ENCODE measurements at regions not wholly inside any gene's neighbourhood (a gene's known extent, or its start where the extent isn't known, plus 50 kb on each side); places are given as distances from the start of the nearest gene placed in this dataset.
A peak's percentile ranks its signal among the peaks of the same experiment; 100 is the strongest.
"Not testable (repeated sequence)": the region's sequence is repeated elsewhere in the genome, so short reads cannot be mapped to it uniquely, and the experiment has no call there.

DNA sequence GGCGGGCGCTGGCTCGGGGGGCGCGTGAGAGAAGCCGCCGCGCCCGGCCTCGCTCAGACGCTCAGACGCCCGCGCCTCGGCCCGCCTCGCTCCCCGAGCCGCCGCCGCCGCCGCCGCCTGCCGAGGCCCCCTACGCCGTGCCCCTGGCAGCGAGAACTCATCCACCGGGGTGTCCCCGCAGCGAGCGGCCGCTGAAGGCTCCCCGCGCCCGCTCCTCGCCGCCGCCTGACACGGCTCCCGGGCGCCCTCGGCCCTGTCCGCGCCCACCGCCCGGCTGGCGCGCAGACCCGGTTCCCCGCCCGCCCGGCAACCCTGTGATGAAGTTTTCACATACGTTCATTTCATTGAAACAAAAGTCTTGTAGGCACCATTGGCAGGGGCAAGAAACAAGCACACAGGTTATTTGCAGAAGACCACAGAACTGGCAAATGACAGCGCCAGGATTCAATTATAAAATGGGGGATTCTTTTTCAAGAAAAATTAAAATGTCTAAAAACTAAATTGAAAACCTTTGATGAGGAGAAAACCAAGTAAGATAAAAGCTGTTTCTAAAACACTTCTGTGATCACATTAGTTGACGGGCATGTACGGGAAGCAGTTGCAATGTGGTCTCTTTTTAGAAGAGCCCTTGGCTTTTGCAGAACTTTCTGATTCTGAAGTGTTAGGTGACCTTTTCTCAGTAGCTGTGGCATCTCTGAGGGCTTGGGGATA lies 50.5 kb upstream of the TUBA3D start:
- Mint-ChIP-seq H3K36me3 (ENCODE audit: insufficient read depth) (no peaks in the 10 kb centered on the region), H3K4me3 (peak overlapping the region; percentile 8 to 18)
- ATAC-seq (replicated peaks) = no peak

GRCh38 chr2:131424605-131425114 lies 51.3 kb upstream of the TUBA3D start:
- H3K27ac Mint-ChIP-seq; ATAC-seq (replicated peaks); H3K4me1 Mint-ChIP-seq (ENCODE audit: low read depth in 2 of 2); H3K9me3 Mint-ChIP-seq; H3K4me3 Mint-ChIP-seq; H3K36me3 Mint-ChIP-seq (ENCODE audit: insufficient read depth); DNase-seq: not testable (repeated sequence)
- H3K27me3 Mint-ChIP-seq = peaks cover 75 to 83% of the 10 kb centered on the region in 2 donors

More for the DNA sequence above, 50.5 kb upstream of the TUBA3D start:
- no peak for DNase-seq
- peaks cover 70 to 84% of the 10 kb centered on the region in 2 donors for H3K27me3 Mint-ChIP-seq
- H3K4me1 Mint-ChIP-seq (ENCODE audit: low read depth in 2 of 2) = peaks cover 0 to 2% of the 10 kb centered on the region in 2 donors
- H3K9me3 Mint-ChIP-seq = no peaks in the 10 kb centered on the region
- no peak overlapping the region for H3K27ac Mint-ChIP-seq

- H3K36me3 Mint-ChIP-seq (ENCODE audit: insufficient read depth); H3K9me3 Mint-ChIP-seq; ATAC-seq (replicated peaks); H3K4me3 Mint-ChIP-seq; H3K27ac Mint-ChIP-seq; DNase-seq; H3K4me1 Mint-ChIP-seq (ENCODE audit: low read depth in 2 of 2): not testable (repeated sequence)
- H3K27me3 Mint-ChIP-seq = peaks cover 69 to 77% of the 10 kb centered on the region in 2 donors
Observed at GRCh38 chr2:131420751-131421150, 55.2 kb upstream of the TUBA3D start.

- no peak overlapping the region for H3K4me3 Mint-ChIP-seq
- DNase-seq (no peak), ATAC-seq (replicated peaks) (no peak)
- no peaks in the 10 kb centered on the region for H3K4me1 Mint-ChIP-seq (ENCODE audit: low read depth in 2 of 2)
- no peaks in the 10 kb centered on the region for H3K9me3 Mint-ChIP-seq
- no peaks in the 10 kb centered on the region for H3K36me3 Mint-ChIP-seq (ENCODE audit: insufficient read depth)
- H3K27ac Mint-ChIP-seq = no peak overlapping the region
- H3K27me3 Mint-ChIP-seq = peaks cover 67 to 75% of the 10 kb centered on the region in 2 donors
Observed at GRCh38 chr2:131419441-131419840, 55.5 kb upstream of the RAB6D start.

DNA sequence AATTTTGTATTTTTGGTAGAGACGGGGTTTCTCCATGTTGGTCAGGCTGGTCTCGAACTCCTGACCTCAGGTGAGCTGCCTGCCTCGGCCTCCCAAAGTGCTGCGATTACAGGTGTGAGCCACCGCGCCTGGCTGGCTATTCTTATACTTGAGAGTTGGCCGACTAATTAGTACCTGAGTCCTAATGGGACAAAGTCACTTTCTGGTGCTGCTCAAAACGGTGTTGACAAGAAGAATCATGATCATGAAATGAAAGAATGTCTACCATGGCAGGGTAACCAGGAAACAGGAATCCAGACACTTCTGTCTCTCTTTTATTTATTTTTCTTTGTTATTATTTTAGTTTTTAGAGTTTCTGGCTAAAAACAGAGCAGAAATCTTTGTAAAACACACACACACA lies 54.7 kb upstream of the RAB6D start:
- no peaks in the 10 kb centered on the region for H3K36me3 Mint-ChIP-seq (ENCODE audit: insufficient read depth)
- no peaks in the 10 kb centered on the region for H3K9me3 Mint-ChIP-seq
- ATAC-seq (replicated peaks) = no peak
- no peak overlapping the region for H3K27ac Mint-ChIP-seq
- H3K27me3 Mint-ChIP-seq = peaks cover 59 to 67% of the 10 kb centered on the region in 2 donors
- H3K4me1 Mint-ChIP-seq (ENCODE audit: low read depth in 2 of 2) = no peaks in the 10 kb centered on the region
- no peak for DNase-seq
- no peak overlapping the region for H3K4me3 Mint-ChIP-seq

DNA sequence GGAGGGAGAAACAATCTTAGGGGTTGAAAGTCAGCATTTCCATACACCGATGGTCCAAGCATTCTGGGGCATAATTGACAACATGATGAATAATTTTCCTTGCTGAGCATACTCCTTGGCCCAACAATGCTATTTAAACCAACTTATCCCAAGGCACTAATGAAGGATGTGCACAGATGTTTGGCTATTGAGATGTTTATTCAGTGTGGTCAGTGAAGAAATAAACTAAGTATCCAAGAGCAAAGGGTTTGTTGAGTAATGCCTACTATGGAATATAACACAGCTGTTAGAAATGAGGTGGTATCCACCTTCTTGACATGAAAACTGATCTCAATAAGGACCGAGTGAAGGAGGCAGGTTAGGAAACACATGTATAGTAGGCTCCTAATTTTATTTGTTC lies 53.9 kb upstream of the RAB6D start:
- Mint-ChIP-seq H3K27ac (no peak overlapping the region), H3K9me3 (no peaks in the 10 kb centered on the region)
- ATAC-seq (replicated peaks) = no peak

GRCh38 chr2:131413785-131414184 lies 49.8 kb upstream of the RAB6D start:
- H3K4me1 Mint-ChIP-seq (ENCODE audit: low read depth in 2 of 2) = peaks cover 0 to 5% of the 10 kb centered on the region in 2 donors
- ATAC-seq (replicated peaks) = no peak
- no peak overlapping the region for H3K4me3 Mint-ChIP-seq
- no peaks in the 10 kb centered on the region for H3K9me3 Mint-ChIP-seq
- no peak for DNase-seq
- no peaks in the 10 kb centered on the region for H3K36me3 Mint-ChIP-seq (ENCODE audit: insufficient read depth)
- H3K27me3 Mint-ChIP-seq = peaks cover 61 to 67% of the 10 kb centered on the region in 2 donors
- H3K27ac Mint-ChIP-seq = no peak overlapping the region

More for the DNA sequence above, 53.9 kb upstream of the RAB6D start:
- Mint-ChIP-seq H3K27me3 (peaks cover 59 to 60% of the 10 kb centered on the region in 2 donors), H3K4me3 (no peak overlapping the region), H3K36me3 (ENCODE audit: insufficient read depth) (no peaks in the 10 kb centered on the region), H3K4me1 (ENCODE audit: low read depth in 2 of 2) (peaks cover 0 to 5% of the 10 kb centered on the region in 2 donors)
- DNase-seq = no peak

All from effector memory CD8-positive, alpha-beta T cell (primary cell).